GM21619 (cell line): ENCODE measurements at regions not wholly inside any gene's neighbourhood (a gene's known extent, or its start where the extent isn't known, plus 50 kb on each side); places are given as distances from the start of the nearest gene placed in this dataset.

Source experiments
- ATAC-seq: cut with Tn5 transposase; IDR thresholded peaks from one replicate; pipeline ENCODE4 v1.9.1; 2021; ENCODE audit not compliant: unreplicated experiment

DNA sequence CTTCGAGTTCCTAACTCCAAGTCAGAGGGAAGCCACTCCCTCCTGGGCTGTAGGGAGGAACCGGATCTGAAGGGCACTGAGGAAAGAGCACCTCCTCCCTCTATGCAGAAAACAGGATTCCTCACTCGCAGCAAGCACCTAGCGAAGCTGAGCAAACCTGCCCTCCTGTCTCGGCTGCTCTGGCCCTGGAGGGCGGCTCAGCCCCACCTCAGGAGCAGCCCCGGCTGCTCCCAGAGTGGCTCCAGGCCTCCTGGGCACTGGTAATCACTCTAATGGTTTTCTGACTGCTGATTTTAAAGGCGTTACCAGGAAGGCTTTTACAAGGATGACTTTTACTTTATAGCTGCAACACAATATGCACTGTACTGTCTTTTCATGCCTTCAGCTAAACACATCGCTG, 312.5 kb downstream of the TEX29 start:
- no peak for ATAC-seq

DNA sequence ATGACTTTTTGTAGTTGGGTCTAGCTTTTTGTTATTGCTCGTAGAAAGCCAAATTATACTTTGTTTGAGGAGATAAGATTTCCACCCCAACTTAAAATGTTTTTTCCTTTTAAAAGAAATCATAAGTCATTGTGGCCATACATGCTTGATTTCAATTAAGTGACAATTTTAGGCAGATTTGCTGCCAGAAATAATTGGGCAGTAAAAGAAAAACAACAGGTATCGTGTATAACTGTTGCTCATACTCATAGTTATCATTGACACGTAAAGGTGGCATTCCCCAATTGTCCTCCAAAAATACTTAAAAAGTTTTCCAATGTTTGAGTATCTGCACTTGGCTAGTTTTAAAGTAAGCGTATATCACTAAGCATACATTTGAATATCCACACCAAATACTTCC, 313.0 kb downstream of the TEX29 start:
- no peak for ATAC-seq

DNA sequence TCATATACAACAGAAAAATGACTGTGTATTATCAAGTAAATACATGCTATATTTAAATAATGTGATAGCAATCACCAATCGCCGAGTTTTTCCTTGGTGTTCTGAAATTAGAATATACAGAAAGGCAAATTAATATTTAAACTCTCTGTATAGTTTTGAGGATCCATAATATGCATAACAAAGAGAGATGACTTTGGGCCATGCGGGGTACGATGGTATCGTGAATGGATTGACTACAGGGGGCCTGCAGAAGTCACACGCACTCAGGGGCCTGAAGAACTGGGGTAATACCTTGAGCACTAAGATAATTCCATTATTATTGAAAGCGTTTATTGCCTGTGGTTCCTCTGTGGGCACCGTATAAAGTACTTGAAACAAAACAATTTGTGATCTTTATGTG, 314.0 kb downstream of the TEX29 start:
- ATAC-seq = no peak

DNA sequence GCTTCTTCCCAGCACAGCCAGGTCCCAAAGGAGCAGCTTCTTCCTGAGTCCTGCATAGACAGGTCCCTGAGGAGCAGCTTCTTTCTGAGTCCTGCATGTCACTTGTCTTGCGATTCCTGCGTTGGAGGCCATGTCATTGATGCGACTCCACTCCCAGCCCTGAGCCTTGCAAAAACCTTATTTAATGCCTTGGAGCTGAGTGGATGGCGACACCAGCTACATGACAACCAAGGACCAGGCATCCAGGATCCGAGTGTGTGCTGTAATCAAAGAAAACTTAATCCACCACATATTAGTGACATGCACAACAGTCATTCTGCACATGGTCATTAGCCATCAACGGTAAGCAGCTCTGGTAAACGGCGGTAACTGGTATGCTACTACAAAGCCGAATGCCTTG, 315.8 kb downstream of the TEX29 start:
- ATAC-seq = no peak

DNA sequence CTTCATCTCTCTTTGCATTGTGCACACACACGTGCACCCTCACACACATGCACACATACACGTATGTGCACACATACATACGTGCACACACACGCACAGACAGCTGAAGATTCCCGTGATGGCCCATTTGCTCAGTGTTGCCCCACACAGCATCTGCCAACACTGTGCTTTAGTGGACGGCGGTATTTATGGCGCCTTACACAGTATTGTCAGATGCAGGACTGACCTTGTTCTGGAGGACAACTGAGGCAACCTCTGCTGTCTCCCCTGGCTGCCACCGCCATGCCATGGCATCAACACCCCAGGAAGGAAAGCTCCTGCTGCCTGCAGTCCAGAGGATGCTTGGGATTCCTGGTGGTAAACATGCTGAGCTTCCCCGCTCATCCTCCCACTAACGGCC, 316.4 kb downstream of the TEX29 start:
- ATAC-seq = no peak

DNA sequence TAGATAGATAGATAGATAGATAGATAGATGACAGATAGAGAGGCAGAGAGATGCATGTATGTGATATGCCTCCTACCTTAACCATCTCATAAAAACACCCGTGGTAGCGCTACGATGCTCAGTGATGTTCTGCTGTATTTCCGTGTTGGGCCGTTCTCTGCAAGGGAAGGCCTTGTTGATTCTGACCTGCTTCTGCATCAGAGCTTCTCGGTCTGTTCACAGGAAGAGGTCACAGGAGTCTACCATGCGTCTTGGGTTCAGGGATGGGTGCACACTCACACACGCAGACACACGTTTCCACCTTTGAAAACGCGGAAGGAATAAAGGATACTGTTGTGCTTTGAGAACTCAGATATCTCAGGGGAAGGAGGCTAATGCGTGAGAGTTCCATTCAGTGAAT, 316.9 kb downstream of the TEX29 start:
- ATAC-seq = no peak

DNA sequence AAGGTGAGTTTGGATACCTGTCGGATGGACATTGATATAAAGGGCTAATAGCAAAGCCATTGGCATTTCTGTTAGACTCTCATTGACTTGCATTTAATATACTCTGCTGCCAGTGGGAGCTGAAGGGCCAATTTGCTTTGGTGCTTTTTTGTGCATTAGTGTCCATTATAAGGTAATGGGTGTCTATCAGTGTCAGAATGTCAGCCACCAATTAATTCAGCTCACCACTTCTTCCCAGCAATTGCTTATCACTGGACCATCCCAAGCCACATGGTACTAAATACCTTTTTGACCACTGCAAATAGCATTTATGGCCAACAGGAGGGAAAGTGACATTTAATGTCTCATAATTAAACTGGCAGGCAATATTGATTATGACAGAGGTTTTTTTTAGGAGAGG, 317.8 kb downstream of the TEX29 start:
- ATAC-seq = no peak

DNA sequence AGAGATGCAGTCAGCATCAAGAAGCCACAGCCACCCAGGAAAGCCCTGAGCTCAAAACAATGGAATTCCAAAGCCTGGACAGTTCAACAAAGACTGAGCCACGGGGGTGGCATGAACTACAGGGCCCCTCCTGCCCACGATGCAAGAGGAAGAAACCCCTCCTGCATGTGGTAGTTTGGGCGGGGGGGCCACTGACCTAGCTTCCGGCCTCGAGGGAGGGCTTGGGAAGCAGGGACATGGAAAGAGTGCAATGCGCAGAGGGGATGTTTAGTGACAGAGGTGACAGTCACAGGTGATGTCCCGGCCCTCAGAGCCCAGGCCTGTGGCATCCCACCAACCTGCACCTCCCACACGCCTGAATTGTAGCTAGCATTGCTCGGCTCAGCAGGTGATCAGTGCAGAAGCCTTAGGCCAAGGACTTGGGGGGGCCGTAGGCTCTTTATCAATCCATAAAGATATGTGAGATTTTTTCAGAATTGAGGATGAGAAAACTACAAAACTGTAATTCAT, 318.8 kb downstream of the TEX29 start:
- no peak for ATAC-seq

DNA sequence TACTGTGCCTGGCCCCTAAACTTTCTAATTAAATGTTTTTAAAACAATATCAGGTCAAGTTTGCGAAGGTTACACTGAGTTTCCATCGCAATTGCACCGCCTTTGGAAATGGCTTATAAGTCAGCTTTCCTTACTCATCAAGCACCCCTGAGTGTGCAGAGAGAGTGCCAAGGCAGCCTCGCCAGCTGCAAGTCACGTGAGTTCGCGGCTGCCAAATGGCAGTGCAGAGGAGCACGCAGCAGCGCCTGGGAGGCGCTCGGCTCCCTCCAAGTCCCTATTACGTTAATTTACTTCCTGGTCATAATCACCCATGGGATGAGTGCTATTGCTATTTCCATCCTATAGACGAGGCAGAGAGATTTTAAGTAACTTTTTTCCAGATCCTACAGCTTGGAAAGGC, 319.6 kb downstream of the TEX29 start:
- ATAC-seq = no peak

DNA sequence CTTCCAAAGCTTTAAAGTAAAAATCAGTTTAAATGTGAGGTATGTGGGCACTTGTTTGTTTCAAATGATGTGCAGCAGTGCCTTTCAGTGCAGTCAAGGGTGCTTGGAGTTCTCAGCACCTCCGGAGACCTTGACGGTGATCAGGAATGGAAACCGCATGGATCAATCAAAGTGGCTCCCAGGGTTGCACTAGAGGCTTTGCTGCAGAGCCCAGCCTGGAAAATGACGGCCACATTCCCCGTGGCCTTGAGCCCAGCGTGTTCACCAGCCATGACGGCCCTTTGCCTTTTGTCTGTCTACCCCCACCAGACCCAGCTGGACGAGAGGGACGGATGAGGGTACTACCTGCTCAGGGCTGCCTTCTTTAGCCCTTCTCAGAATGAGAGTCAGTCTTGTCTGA, 320.0 kb downstream of the TEX29 start:
- ATAC-seq = no peak

DNA sequence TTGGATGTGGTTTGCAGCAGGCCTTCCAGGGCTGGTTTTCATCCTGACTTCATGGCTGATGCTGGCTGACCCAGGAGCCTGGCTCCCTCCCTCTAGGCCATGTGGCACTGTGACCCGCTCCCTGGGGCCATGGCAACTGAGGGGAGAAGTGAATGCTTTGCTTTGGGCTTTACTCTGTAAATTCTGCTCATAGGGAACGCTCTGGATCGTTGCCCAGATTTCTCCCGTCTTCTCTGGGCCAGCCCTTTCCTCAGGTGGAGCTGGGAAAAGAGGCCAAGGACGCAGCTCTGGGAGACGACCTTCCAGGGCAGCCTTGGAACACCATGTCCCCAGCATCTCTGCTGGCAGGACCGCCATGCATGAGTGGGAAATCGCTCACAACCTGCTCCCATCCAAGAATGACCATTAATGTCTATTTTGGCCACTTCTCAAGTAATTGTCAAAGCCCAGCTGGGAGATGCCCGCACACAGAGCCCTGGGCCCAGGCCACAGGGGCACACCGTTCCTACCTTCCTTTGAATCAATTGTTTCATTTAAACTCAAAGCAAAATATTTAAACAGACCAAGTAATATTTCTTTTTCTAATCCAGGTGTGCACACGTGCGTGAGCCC, 321.8 kb downstream of the TEX29 start:
- ATAC-seq = no peak

DNA sequence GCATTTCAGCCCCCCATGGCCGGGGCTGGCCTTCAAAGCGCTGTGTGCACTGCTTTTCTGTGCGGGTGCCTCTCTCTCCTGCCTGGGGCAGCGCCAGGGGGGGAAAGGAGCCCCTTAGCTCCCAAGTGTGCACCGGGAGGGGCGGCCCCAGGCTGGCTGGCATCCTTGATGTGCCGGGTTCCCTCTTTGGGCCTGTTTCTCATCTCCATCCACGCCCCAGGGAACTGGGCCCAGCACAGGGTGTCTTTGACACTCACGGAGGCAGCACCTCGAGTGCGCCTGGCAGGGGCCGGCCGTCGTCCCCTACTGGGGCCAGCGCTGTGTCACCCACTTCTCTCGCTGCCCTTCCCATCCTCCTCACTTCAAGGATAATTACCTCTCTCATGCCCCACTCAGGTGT, 324.3 kb downstream of the TEX29 start:
- ATAC-seq = no peak

DNA sequence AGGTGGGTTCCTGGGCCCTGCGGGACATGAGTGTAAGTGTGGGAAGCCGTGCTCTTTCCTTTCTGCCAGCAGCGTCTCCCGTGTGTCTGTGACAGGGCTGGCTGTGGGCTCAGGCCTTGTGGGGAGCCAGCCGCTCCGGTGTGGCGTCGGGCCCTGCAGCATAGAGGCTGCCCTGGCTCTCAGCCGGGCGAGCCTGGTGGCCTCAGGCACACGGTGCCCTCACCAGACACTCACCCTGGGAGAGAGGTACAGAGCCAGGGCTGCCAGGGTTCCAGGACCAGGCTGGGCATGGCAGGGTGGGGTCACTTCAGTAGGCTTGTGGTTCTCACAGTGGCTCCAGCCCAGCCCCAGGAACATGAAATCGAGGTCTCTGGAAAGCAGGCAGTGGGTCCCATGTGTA, 324.8 kb downstream of the TEX29 start:
- no peak for ATAC-seq

DNA sequence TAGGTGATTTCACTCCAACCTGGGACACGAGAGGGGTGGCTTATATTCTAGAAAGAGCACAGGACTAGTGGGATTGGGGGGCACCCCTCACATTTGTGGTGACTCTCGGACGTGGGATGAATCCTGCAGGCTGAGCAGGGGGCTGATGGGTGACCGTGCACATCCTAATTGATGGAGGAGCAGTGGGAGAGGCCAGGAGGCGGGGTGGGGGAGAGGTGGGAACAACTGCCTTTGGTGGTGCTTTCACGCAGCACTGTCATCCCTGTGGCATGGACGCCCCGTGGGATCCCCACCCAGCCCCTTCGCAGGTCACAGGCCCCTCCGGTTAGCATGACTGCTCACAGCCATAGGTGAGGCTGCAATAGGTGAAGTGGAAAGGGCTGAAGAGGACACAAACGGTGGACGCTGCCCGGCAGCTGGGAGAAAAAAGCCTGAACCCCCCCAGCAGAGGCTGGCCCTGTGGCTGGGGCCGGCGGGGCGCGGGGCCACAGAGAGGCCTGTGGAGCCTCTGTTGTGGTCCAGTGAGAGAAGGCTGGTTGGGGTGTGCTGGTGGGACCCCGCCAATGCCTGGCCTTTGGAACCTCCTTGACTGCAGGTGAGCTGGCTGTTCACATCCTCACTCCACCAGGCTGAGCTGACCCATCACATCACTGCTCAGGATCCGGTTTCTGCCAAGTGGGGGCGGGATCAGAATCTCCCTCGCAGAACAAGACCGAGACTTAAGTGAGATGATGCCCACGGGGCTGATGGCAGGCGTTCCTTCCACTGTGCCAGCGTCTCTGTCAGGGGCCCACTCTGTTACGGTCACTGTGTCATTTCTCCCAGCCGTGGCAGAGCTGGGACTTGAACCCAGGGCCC, 325.4 kb downstream of the TEX29 start:
- ATAC-seq = no peak

DNA sequence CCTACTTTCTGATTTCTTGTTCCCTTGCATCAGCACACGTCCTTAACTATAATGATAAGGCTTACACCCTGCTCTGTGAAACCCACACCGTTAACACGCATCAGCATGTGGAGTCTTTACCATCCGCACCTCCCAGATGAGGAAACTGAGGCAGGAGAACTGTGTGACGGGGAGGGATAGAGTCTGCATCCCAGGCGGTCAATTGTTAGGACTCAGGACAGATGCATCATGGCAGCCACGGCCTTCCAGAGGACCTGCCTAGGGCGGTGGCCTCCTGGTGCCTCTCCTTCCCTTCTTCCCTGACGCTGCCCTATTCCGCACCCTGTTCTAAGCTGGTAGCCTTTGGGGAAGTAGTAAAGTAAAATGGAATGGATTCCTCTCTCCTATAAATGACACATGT, 326.0 kb downstream of the TEX29 start:
- no peak for ATAC-seq

DNA sequence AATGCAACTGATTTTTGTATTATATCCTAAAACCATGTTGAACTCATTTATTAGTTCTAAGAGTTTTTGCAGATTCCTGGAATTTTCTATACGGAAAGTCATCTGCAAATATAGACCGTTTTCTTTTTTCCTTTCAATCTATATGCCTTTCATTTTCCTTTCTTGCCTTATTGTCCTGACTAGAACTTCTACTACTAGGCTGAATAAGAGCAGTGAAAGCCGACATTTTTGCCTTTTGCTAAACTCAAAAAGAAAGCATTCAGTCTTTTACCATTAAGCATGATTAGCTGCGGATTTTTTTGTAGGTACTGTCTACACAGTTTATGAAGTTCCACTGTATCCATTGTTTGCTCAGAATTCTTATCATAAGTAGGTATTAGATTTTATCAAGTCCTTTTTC, 328.4 kb downstream of the TEX29 start:
- ATAC-seq = no peak

DNA sequence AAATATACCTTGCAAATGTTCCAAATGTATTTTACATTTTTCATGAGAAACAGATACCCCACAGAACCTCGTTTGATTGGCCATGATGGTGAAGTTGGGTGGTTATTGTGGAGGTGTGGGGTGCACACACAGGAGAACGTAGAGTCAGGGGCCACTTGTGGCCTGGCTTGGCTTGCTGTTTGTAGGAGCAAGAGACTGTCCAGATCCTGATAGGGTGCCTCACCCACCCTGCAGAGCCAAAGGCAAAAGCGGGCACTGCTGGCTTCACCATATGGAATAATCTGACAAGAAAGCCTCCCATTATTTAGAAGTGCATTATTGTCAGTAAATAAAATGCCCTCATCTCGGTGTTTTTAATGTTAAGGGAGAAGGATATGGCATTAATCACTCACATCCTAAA, 330.2 kb downstream of the TEX29 start:
- no peak for ATAC-seq

DNA sequence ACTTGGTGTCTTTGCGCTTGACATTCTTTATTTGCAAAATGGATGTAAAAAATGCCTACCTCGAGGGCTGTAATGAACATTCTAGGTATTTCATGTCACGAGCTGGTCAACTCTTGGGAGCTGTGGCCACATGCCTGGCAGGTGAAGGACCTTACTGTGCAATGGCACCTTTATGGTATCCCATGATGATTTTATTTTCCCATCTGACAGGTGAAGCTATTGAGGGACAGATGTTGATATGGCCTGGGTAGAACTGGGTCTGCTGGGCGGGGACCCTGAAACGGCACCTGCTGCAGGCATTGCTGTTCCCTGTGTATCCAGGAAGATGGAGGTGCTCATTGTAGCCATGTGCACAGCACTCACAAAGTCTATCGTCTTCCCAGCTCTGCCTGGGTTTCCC, 332.2 kb downstream of the TEX29 start:
- ATAC-seq = no peak

DNA sequence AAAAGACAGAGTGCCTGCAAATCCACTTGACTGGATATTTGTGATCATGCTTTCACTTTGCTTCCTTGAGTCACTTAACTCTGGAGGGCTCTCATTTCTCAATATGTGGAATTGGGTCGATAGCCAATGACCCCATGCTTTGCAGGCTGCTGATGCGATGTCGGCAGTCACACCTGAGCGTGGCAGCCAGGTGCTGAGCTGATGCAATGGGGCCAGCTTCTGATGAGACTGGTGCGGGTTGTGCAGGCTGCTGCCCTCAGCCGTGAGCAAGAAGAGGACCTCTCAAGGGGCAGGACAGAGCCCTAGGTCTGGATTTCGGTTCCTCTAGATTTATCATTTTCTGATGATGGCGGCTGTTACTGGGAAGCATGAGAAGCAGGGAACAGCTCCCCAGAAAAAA, 334.1 kb downstream of the TEX29 start:
- no peak for ATAC-seq

DNA sequence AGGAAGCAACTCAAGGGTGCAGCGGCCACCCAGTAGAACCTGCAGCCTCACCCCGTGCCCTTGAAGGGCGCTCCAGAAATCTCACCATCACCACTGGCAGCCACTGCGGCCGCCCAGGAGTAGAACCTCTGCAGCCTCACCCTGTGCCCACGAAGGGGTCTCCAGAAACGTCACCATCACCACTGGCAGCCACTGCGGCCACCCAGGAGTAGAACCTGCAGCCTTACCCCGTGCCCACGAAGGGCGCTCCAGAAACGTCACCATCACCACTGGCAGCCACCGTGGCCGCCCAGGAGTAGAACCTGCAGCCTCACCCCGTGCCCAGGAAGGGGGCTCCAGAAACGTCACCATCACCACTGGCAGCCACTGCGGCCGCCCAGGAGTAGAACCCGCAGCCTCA, 336.0 kb downstream of the TEX29 start:
- no peak for ATAC-seq

DNA sequence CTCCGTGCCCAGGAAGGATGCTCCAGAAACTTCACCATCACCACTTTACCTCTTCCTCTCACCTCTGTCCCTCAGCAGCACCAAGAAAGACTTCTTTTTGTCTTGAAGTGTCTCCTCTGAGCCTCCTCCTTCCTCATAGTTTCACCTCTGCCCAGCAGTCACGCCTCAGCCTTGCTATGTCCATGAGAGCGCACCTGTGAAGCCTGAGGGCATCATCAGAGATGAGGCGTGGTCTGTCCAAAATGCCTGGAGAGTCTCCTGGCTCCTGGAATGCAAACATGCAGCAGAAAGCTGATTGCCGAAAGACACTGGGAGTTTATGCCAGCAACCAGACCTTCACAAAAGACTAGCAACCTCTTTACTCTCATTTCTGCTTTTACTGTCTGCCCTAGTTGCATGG, 336.6 kb downstream of the TEX29 start:
- no peak for ATAC-seq
